D721Med (cell line): ENCODE measurements at regions not wholly inside any gene's neighbourhood (a gene's known extent, or its start where the extent isn't known, plus 50 kb on each side); places are given as distances from the start of the nearest gene placed in this dataset.
"Not testable (repeated sequence)": the region's sequence is repeated elsewhere in the genome, so short reads cannot be mapped to it uniquely, and the experiment has no call there.

Experiments used
- DNase-seq: peaks from one replicate; pipeline ENCODE4 v3.0.0; 2011; ENCODE audit warnings: low spot score; ENCODE audit not compliant: insufficient read length
- FAIRE-seq: peaks from 2 replicates; lab custom pipeline; 2011; peaks lifted over from hg19 to GRCh38; lab: Jason Lieb, UNC
- TF ChIP-seq, protein P1 (sequence below): IDR thresholded peaks from 2 replicates; pipeline ENCODE4 v1.5.1; 2012; ENCODE audit warnings: mild to moderate bottlenecking, control low read depth; ENCODE audit not compliant: insufficient read depth; ENCODE audit errors: missing control alignments

DNA sequence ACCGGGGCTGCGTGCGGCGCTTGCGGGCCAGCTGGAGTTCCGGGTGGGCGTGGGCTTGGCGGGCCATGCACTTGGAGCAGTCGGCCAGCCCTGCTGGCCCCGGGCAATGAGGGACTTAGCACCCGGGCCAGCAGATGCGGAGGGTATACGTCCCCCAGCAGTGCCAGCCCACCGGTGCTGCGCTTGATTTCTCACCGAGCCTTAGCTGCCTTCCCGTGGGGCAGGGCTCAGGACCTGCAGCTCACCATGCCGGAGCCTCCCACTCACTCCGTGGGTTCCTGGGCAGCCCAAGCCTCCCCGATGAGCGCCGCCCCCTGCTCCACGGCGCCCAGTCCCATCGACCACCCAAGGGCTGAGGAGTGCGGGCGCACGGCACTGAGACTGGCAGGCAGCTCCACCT is 51.4 kb upstream of the INPP4B start:
- not testable (repeated sequence) for DNase-seq, FAIRE-seq

DNA sequence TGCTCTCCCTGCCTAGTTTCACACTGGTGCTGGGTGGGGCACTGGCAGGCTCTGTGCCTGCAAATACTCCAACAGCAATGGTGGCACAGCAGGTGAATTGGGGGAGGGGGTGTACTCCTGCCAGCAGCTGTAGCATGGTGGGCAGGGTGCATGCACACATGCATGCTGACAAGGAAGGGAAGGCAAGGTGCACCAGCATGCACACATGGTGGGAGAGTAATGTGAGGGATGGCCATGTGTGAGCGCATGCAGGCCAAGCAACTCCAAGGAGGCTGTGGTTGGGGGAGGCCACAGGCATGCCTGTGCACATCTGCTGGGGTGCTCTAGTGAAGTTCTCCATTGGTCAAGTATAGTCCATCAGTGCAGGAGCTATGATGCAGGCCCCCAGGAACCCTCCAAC is 54.5 kb upstream of the INPP4B start:
- FAIRE-seq (no peak), DNase-seq (no peak)
- TF ChIP-seq, protein P1, sequence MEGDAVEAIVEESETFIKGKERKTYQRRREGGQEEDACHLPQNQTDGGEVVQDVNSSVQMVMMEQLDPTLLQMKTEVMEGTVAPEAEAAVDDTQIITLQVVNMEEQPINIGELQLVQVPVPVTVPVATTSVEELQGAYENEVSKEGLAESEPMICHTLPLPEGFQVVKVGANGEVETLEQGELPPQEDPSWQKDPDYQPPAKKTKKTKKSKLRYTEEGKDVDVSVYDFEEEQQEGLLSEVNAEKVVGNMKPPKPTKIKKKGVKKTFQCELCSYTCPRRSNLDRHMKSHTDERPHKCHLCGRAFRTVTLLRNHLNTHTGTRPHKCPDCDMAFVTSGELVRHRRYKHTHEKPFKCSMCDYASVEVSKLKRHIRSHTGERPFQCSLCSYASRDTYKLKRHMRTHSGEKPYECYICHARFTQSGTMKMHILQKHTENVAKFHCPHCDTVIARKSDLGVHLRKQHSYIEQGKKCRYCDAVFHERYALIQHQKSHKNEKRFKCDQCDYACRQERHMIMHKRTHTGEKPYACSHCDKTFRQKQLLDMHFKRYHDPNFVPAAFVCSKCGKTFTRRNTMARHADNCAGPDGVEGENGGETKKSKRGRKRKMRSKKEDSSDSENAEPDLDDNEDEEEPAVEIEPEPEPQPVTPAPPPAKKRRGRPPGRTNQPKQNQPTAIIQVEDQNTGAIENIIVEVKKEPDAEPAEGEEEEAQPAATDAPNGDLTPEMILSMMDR: no peak

DNA sequence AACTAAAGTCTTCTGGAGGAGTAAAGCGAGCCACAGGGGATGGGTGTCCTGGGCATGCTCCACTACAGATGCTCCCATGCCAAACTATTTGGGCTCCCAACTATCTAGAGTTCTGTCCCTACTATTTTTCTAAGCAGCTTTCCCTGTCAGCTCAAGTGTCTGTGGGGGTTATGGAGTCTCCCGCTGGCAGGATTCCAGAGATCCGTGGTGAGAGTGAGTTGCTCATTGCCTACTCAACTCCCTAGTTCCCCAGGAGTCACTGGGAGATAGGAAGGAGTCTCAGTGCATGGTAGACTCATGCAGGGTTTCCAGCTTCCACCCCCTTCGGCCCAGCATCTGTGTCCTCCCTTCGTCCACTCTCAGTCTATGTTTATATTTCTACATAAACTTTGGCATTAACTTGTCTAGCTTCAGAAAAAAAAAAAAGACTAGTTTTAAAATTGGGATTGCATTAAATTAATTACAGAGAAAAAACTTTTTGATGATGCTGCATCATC is 55.1 kb upstream of the INPP4B start:
- TF ChIP-seq, protein P1: no peak
- DNase-seq (no peak), FAIRE-seq (no peak)

DNA sequence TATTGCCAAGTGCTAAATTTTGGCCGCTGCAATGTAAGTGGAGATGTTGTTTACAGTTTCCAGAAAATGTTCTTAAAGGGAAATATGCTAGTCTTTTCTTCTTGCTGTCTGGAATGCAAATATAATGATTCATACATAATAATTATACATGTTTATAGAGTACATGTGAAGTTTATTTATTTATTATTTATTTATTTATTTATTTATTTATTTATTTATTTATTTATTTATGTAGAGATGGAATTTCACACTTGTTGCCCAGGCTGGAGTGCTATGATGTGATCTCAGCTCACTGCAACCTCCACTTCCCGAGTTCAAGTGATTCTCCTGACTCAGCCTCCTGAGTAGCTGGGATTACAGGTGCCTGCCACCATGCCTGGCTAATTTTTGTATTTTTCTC is 57.5 kb upstream of the INPP4B start:
- FAIRE-seq, DNase-seq: not testable (repeated sequence)

DNA sequence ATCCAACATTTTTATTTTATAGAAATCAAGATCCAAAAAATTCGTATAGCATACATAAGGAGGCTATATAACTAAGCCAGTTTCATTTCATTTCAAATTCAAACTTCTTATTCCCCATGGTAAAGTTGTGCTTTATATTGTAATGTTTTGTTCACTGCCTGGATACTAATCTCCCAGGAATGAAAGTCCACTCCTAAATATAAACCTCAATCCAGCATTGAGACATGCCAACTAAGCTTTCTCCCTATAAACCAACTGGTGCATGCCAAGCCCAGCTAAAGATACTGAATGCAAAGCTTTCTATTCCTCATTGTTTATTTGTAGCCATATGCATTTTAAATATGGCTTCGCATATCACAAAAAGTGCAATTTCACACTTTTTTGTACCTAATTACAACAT is 63.8 kb upstream of the INPP4B start:
- TF ChIP-seq, protein P1: no peak
- DNase-seq (no peak), FAIRE-seq (no peak)

DNA sequence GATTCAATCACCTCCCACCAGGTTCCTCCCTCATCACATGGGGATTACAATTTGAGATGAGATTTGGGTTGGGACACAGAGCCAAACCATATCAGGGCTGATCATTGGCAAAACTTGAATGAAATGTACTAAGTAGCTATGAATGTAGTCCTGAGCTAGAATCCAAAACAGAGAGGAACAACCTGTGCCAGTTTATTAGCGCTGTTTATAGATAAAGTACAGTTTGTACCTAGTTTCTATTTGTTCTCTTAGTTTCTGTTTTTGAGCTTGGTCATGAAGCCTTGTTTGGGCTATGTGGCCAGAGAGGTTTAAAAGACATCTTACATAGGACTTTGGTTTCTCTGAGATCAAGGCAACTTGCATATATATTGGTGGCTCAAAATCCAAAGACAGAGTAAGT is 66.9 kb upstream of the INPP4B start:
- TF ChIP-seq, protein P1: no peak
- DNase-seq (no peak), FAIRE-seq (no peak)

DNA sequence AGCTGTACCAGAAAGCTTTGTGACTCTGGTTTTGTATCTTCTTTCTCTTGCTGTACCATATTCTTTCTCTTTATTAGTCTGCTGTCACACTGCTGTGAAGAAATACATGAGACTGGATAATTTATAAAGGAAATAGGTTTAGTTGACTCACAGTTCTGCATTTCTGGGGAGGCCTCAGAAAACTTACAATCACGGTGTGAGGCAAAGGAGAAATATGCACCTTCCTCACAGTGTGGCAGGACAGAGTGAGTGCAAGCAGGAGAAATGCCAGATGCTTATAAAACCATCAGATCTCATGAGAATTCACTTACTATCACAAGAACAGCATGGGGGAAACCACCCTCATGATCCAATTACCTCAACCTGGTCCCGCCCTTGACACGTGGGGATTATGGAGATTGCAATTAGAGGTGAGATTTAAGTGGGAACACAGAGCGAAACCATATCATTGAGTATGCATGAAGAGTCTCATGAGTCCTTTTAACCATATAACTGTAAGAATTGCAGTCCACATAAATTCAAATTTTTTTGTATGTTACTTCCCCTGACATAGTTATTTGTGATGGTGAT is 67.4 kb upstream of the INPP4B start:
- DNase-seq: no peak
- TF ChIP-seq, protein P1: no peak
- no peak for FAIRE-seq

DNA sequence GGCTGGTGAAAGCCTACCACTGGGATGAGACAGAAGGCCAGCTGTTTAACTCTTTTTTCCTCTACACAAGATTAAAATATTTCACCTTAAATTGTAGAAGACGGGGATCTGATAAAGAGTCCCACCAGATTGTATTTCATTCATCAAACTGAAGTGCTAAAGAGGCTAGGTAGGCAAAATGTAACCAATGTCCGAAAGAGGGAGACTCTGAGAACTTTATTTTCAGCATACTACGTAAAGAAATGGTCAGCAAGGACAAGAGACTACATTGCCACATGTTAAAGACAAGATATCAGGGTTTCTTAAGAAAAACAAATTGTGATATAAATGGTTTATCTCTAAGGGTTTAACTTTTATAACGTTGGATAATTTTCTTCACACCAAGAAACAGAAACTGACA is 71.6 kb upstream of the INPP4B start:
- no peak for FAIRE-seq
- TF ChIP-seq, protein P1: no peak
- no peak for DNase-seq
